C1 segment of cervical spinal cord (tissue), 14 donors: ENCODE measurements at regions not wholly inside any gene's neighbourhood (a gene's known extent, or its start where the extent isn't known, plus 50 kb on each side); places are given as distances from the start of the nearest gene placed in this dataset.

Experiments used
- DNase-seq, 14 donors: peaks; one replicate each; lab custom pipeline; 2025; lab: John Stamatoyannopoulos, UW

GRCh38 chr14:27370074-27370473 is 772.2 kb upstream of the NOVA1 start:
- DNase-seq, result no peak

DNA sequence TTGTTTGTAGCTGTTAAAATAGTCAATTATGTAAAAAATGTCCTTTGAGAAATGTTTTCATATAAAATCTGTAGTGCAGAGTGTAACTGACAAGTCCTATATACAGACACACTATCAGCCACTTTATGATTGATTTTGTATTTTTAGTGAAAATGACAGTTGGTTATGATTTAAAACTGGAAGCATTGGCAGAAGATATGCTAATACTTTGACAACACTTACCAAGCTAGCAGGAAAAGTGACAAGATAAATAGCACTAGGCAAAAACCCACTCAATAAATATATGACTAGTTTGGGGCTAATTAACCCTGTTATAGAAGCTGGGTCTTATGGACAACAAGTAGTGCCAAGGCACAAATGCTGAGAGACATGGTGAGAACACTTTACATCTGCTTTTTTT is 772.9 kb upstream of the NOVA1 start:
- no peak for DNase-seq

DNA sequence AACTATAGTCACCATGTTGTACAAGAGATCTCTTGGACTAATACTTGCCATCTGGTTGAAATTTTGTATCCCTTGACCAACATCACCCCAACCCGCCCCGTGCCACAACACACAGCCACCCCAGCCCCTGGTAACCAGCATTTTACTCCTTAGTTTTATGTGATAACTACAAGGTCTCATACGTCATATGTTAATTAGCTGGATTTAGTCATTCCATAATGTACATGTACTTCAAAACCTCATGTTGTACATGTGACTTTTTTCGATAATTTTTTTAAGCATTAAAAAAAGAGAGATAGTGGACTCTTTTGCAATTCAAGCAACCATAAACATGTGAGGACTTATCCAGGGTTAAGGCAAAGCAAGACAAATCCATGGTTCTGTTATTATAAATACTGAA is 773.4 kb upstream of the NOVA1 start:
- DNase-seq, result no peak

- DNase-seq, result no peak
Observed at GRCh38 chr14:27371868-27372267, 774.0 kb upstream of the NOVA1 start.

- no peak for DNase-seq
Observed at GRCh38 chr14:27372771-27373170, 774.9 kb upstream of the NOVA1 start.

GRCh38 chr14:27384124-27384523 is 786.3 kb upstream of the NOVA1 start:
- DNase-seq, result no peak

- DNase-seq, result no peak
Observed at GRCh38 chr14:27386391-27386790, 788.6 kb upstream of the NOVA1 start.

DNA sequence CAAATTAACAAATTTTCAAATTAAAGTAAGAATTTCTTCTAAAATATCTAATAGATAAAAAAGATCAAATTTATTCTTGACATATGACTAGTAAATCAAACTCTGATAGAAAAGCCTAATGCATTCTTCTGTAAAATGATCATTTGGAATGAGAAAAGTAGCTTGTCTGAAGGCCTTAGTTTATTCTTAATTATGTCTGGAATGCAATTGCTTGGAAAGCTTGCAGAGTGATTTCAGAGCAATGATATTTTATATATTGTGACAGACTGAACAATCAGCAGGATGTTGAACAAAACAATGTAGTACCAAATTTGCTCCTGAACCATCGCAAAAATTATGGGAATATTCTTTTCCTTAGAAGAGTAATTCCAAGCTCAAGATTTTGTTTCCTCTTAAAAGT is 789.6 kb upstream of the NOVA1 start:
- DNase-seq, result no peak

DNA sequence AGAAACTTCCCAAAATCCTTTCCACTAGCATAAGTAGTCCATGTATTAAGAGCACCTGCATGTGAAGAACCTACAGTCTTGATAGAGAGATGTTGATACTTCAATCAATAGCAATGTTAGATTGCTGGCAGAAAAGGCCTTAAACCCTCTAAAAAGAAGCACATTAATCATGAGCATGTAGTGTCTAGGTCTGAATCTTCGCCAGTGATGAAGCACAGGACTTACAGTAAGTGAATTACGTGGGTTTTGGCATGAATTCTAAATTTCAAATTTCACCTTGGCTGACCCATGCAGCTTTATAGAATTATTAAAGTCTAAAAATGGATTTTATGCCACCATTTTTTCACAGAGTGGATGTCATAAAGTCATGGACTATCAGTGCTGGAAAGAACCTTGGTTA is 791.6 kb upstream of the NOVA1 start:
- no peak for DNase-seq

DNA sequence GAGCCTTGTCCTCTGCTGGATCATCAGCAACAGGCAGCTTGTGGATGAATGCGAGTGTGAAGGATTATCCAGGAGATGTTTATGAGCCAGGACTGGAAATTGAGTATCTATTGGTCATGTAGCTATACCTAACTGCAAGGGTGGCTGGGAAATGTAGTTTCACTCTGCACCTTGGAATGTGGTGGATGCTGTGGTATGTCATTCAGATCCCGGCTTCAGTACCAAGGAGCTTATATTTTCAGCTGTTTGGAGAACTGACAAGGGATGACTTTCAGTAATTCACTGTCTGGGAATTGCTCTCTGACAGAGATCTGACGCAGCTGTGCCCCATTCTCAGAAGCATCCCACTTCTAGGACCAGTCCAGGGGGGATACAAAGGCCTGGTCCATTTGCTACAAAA is 792.3 kb upstream of the NOVA1 start:
- no peak for DNase-seq

GRCh38 chr14:27391331-27391730 is 793.5 kb upstream of the NOVA1 start:
- no peak for DNase-seq

- DNase-seq, result no peak
Observed at GRCh38 chr14:27392153-27392552, 794.3 kb upstream of the NOVA1 start.

GRCh38 chr14:27409944-27410343 is 812.1 kb upstream of the NOVA1 start:
- no peak for DNase-seq

DNA sequence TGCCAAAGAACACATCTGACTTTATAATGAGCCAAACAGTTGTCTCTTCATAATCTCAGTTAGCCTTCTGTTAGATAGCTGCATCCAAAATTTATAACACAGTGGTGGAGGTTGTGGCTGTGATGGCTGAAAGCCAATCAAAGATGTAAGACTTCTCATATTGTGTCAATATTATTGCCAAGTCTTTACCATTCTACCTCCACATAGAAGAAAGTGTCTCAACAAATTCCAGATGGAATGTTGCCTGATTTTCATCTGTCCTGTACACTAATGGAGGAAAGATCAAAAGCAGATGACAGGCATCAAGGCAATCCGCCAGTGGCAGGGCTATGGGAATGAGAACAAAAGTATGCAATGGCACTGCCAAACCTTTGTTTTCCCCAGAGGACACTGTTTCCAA is 813.1 kb upstream of the NOVA1 start:
- DNase-seq, result no peak

GRCh38 chr14:27427796-27428195 is 830.0 kb upstream of the NOVA1 start:
- no peak for DNase-seq

- DNase-seq, result no peak
Observed at GRCh38 chr14:27435923-27436670, 838.3 kb upstream of the NOVA1 start.

GRCh38 chr14:27484633-27485032 is 886.8 kb upstream of the NOVA1 start:
- no peak for DNase-seq

GRCh38 chr14:27485193-27485592 is 887.4 kb upstream of the NOVA1 start:
- DNase-seq, result no peak

GRCh38 chr14:27506272-27506671 is 908.4 kb upstream of the NOVA1 start:
- DNase-seq, result no peak

GRCh38 chr14:27528328-27528727 is 930.5 kb upstream of the NOVA1 start:
- DNase-seq, result no peak

DNA sequence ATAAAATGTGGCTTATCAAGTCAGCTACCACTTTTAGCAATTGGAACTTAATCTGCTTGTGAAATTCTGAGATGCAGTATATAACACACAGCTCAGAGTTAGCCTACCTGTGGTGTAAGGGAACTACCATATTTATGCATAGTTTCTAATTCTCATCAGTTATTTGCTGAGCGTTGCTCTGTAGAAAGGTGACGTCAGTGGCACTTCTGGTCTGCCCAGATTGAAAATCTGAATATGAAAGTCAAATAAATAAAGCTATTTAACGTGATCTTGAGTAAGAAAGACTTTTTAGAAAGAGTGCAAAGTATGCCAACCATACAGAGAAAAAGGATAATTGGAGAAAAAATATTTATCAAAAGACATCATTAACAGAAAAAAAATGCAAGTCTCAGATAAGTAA is 938.9 kb upstream of the NOVA1 start:
- DNase-seq, result no peak

DNA sequence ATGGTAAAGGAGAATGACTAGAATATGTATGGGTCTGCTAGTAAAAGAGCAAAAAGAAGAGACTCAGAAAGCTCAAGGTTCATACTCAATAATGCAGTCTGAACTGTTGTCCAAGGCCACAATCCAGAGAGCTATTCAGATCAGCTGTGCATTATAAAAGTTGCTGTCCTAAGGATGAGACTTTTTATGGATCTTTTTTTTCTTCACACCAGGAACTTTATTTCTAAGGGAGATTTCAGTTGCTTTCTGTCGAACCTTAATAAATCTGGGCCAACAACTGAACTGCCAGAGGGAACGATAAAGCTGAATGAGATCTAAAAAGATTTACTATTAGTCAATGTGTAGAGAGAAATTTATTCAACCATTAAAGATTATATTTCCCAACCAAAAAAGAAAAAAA is 948.3 kb upstream of the NOVA1 start:
- no peak for DNase-seq

DNA sequence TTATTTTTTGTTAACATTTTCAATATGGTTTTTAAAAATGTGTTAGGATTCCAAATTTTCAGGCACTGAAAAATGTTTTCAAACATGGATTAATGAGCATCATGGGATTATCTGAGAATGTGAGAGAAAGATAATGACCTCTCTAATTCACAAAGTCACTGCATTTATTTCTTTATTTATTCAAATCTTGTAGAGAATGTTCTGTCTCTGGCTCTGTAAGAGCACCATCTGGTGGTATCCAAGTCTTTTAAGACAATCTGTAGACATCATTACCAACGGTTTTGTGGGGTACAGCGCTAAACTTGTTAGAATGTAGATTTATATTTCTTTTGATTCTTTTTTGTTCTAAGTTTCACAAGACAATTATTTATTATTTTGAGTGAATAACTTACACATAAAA is 956.0 kb upstream of the NOVA1 start:
- no peak for DNase-seq

DNA sequence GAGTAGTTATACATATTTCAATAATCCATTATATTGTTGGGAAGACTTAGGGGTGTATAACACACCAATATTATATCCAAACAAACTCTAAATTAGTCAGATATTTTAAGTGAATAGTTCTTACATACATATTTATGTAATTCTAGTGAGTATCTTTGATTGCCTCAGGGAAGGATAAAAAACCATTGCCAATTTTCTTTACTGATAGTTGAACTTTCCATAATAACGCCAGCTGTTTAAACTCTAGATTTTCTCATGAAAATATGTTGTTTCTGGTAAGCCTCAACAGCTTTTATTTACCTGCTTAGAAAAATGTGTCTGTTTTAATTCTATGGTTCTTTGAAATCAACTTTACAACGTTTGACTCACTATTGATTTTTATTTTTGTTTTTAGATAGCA is 959.6 kb upstream of the NOVA1 start:
- no peak for DNase-seq
